Hematopoietic multipotent progenitor cell (in vitro differentiated cells): ENCODE measurements at regions not wholly inside any gene's neighbourhood (a gene's known extent, or its start where the extent isn't known, plus 50 kb on each side); places are given as distances from the start of the nearest gene placed in this dataset.
A peak's percentile ranks its signal among the peaks of the same experiment; 100 is the strongest.

Source experiments
- DNase-seq, 3 donors: peaks; one replicate each; pipeline ENCODE4 v3.0.0-alpha.2; 2011 to 2015; ENCODE audit warnings: low read depth in 2 of 3, low spot score in 2 of 3

DNA sequence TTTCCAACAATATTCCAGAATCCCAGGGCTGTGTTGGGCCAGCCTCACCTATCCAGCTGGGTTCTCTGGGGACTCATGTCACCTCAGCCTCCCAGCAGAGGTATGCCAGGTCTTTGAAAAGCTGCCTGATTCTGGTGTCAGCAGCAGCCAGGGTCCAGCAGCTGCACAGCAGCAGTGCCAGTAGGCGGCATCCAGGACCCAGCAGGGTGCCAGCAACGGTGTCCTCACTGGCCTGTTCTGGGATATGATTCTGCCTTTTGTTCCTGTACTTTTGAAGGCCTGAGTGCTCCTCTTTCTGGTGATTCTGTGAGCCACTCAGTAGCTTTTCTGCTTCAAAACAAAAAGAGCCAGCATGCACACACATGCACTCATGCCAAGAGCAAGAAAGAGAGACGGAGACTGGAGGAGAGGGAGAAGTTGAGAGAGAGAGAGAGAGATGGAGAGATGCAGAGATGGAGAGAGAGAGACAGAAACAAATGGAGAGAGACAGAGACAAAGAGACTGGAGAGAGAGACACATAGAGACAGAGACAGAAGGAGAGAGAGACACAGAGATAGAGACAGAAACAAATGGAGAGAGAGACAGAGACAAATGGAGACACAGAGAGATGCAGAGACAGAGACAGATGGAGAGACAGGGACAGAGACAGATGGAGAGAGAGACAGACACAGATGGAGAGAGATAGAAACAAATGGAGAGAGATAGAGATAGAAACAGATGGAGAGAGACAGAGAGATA lies 205.7 kb downstream of the UACA start:
- no peak for DNase-seq

DNA sequence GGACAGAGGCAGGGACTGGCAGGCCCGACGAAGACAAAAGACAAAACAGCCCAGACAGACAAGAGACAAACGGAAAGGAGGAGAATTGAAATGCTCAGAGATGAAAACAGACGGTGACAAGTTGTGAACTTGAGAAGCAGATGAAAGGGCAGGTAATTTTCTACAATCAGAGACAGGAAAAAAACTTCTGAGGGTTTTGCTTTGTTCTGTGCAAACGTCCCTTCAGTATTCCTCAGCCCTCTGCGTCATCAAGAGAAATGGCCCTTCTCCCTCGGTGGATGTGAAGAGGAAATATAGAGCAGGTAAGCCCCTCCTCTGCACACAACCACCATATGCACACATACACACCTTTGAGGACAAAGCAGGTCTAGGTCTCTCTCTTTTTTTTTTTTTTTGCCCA lies 206.6 kb downstream of the UACA start:
- DNase-seq, result no peak

DNA sequence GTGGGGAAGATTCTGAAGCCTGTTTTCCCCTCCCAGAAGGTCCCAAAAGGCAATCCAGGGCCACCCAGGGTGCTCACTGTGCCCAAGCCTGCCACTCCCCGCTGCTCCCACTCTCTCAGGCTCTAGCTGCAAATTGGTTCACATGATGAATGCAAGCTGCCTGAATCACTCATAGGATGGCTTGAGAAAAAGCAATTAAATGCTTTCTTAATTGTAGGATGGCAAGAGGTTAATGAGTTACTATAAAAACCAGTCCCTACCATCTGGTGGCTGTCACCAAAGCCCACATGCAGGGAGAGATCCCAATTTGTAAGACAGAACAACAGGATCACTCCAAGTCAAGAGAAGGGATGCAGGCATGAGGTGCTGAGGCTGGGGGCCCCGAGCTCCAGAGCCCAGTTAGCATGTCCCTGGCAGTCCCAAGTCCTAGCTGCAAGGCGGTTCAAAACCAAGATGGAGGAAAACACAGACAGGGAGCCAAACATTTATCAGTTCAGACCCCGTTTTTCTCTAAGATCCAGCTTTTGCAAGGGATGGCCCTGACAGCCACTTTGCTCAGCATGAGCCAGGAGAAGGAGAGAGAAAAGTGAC lies 207.1 kb downstream of the UACA start:
- no peak for DNase-seq

DNA sequence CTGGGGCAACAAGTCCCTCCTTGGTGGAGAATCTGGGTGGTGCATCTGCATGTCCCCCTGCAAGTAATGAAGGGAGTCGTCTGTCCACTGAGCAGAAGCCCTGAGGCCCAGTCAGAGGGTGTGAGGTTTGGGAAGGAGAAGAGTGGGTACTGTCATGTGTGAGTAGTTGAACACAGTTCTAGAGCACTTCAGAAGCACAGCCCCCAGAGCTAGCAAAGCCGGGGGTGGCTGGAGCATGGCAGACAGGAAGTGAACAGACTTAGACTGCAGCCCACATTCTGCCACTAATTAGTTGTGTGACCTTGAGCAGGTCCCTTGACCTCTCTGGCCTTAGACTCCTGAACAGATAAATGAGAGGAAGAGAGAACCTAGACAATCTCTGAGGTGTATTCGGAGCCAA lies 207.6 kb downstream of the UACA start:
- no peak for DNase-seq

DNA sequence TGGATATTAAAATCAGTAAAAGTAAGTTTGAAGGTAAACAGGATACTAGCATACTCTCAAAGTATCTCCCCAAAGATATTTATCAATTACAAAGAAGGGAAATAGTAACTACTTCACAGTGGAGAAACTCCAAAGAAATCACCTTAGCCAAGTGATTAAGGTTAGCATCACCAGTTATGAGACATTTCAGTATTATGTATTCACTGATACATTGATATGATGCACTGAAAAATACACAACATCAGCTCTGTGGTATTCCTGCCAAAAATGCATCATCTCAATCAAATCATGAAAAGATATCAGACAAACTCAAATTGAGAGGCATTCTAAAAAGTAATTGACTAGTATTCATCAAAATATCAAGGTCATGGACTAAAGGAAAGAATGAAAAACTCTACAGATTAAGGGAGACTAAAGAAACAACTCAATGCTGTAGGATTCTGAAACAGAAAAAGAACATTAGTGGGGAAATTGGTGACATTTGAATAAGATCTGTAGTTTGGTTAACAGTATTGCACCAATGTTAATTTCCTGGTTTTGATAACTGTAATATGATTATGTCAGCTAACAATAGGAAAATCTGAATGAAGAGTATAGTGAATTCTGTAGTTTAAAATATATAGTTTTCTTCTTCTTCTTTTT lies 215.4 kb downstream of the UACA start:
- DNase-seq, result no peak

DNA sequence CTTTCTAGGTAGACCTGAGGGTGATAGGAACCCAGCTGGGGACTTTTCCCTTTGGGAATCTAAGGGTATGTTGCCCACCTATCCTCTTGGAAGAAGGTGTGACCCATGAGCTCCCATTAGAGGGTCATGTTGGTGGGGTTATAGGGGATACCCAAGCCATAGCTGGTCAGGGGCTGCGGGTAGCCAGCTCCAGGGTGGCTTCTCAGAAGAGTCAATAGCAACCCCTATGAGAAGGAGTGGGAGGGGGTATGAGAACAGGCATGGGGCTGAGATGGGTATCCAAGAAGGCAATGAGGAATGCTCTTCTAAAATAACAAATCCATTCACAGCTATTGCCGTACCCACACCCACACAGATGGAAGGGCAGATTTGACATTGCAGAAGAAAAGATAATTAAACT lies 217.8 kb downstream of the UACA start:
- DNase-seq, result no peak

DNA sequence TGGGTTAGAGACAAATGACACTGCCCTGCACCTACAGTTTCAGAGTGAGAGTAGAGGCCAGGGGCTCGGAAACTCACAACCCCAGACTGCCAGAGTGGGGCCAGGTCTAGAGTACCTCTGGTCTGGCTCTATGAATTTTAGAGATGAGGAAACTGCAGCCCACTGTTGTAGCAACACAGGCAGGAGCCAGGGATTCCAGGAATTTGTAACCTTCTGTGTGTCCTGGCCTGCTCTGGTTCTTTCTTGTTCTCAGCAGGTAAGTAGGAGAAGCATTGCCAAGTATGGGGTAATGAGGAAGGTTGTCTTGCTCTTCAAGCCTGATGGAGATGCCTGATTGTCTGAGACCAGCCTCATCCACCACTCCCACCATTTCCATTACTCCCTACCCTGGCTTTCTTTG lies 221.8 kb downstream of the UACA start:
- DNase-seq, result no peak

DNA sequence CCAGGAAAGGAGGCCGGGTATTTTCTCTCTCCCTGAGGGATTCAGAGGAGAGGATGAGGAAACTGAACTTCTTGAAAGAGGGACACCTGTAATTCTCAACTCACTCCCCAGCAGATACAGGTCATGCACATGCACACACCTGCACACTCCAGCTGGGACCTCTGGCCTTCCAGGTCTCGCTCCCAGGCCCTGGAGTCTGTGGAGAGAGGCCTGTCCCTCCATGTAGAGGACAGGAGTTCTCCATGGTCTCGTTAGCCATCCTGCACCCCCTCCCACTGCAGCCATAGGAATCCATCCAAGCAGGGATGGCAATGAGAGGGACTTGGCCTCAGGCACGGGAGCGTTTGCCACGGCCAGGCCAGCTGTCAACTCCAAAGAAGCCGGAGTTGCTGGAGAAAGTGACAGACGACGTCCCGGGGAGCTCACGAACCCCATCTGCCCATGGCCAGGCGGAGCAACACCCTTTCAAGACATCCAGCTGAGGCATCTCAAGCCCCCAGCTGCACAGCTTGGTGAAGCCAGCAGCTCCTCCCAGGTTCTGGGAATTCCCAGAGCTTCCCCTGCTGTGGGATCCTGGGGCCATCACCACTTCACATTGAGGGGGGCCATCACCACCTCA lies 223.3 kb downstream of the UACA start:
- no peak for DNase-seq

DNA sequence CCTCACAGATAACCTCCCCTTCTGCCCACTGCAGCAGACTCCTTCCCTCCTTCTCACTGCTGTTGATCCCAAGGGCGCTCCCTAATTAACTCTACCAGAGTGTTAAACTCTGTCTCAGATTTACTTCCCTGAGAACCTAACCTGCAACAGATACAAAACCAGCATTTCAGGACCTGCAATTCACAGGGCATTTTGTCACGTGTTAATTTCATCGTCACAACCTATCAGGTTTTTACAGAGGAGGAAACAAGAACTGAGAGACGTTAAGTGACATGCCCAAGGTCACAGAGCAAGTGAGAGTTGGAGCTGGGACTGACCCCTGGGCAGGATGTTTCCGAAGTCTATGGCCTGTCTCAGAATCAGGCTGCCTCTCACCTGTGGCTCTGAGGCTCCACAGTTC lies 223.9 kb downstream of the UACA start:
- DNase-seq, result no peak

DNA sequence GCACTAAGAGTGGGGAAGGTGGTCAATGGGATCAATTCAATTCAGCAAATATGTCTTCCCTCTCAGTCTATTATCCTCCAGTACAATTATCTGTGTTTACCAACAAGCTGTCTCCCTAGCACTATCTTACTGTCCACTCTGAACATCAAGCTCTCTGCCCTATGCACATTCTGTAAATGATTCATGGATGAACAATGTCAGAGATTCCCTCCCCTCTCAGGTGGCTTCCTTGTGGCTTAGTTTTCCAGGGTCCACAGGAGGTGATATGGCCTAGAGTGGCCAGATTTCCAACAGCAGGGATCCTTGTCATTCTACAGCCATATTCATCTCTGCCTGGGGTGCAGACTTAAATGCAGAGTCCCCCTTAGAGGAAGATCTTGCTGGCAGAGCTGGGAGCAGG lies 225.1 kb downstream of the UACA start:
- no peak for DNase-seq

DNA sequence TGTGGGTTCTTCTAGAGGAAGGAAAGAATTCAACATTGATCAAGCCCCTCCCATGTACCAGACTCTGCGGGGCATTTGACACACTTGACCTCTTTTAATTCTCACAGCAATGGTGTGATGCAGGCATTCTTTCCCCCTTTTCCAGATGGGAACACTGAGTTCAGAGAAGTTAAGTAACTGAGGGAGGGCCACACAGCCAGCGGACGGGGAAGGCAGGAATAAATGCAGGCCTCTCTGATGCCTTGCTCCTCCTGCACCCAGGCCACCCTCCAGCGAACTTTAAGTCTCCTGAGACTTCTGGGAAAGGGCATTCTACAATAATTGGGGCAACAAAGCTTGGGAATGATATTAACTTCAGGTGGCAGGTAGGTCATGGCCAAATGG lies 227.4 kb downstream of the UACA start:
- no peak for DNase-seq

DNA sequence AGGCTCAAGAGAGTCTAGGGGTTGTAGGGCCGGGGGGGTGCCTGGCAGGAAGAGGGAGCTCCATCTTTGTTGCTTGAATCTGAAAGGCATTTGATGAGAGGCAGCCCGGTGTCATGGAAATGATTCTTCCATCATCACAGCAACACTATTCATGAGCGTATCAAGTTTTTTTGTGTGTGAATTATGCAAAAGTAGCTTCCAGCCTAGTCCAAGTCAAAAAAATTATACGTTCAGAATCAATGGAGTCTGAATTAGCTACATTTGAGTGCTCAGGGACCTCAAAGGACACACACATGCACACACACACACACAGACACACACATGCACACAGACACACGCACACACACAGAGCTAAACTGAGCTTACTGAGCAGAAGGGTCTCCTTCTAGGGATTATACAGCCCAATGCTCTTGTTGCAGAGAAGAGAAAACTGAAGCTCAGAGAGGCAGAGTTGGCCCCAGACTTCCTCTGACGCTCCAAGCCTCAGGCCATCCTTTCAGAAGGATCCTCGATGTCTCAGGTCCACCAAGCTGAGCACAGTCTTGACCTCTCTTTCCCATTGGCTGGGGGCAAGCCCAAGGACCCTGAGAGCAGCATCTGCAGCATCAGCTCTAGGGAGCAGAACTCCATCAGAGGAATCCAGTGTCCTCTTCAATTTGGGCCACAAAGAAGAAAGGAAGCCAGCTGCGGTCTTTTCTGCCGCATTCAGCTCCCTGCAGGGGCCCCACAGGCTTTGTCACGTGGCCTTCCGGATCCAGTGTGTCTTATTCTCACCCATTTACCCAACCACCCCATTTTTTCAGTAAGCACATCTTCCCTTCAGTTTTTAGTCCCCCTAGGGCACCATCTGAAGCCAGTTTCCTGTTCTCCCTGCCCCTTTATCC lies 228.0 kb downstream of the UACA start:
- peak; percentile 29 to 80 (median 50) for DNase-seq

DNA sequence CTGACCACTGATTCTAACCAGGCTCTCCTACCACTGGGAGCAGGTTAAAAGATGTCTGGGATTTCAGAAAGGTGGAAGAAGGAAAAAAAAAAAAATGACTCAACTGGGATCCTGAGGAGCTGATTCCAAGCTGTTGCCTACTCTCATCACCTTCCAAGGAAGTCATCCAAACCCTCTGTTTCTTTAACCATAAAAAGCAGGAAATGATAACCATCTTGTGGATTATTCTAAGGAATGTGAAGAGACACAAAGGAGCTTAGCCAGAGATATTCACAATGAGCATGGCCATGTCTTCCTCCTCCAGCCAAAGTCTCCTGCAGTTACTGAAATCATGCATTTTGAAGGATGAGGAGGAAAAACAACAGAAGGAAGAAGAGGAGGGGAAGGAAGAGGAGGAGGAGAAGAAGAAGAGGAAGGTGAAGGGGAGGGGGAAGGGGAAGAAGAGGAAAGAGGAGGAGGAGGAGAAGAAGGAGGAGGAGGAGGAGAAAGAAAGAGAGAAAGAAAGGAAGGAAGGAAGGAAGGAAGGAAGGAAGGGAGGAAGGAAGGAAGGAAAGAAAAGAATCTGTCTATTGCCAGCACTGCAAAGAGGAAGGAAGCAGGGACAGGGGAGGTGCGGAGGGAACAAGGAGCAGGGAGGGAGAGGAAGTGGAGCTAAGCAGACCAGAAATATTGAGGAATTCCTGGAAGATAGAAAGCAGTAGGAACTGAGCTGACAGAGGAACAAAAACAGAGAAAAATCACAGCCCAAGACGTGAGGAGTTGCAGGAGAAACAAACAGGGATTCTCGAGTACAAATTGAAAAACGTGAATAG lies 229.2 kb downstream of the UACA start:
- no peak for DNase-seq

DNA sequence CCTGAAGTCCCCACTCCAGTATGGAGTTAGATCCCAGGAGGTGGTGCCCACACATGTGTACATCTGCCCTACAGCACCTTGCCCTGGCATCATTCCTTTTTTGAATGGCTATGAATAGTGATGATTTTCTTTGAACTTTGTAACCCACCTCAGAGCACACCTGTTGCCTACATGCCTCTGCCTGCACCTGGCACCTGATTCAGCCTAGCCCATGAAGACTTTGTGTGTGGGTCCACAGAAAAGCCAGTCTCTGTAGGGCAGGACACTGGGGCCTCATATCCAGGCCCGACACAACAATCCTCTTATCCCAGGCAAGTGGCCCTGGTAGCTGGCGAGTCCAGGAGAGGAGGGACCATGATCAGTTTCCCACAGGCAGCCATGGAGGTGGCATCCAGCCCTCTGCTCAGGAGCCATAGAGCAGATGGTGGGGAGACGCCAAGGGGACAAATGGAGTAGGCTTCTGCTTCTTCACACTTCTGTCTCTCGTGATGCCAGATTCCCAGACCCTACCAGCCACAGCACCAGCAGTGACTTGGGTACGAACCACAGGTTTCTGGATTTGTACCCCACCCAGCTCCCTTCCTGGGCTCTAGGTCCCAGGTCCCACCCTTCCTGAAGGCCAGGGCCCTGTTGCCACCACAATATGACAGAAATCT lies 230.7 kb downstream of the UACA start:
- no peak for DNase-seq

DNA sequence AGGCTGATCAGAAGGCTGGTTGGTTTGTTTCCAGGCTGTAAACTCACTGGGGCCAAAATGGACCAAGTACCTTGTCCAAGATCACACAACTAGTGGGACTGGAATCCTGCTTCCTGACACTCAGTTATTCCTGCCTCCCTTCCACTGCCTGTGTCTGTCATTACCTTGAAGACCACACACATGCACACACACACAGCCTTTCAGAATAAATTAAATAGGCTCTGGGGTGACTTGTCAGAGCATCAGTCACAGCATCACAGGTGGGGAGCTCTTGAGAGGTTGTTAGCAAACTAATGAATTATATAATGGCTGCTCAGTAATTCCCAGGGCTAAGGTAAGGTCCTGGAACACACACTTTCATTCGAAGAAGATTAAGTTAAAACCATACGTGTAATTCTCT lies 231.8 kb downstream of the UACA start:
- no peak for DNase-seq

DNA sequence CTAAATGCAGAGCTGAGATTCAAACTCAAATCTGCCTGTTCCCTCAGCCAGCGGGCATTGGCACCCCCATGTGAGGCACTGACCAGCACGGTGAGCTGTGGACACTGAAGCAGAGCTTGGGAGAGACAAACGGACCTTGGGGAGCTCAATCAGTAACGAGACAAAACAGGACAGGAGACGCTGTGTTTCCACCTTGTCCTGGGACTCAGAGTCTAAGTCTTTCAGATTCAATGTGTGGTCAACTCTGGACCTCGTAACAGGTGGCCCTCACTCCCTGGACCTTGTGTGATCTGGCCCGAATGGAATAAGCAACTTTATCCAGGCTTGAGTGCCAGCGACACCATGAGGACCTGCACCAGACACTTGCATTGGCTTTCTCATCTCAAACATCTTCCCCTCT lies 232.5 kb downstream of the UACA start:
- DNase-seq, result no peak

DNA sequence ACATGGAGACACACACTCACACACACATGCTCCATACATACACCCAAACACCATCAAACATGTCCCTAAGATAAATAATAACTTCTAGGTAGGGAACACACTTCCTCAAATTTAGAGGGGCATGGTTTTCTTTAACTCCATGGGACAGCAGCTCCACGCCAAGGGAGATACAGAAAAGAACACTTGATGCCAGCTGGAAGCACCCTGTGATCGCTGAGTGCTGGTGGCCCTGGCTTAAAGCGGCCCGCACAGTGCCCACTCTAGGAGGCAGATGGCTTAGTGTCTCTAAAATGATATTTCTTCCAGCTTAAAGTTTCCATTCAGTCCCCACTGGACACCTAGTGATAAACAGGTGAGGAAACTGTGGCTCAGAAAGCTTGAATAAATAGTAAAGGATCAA lies 232.9 kb downstream of the UACA start:
- DNase-seq, result no peak

DNA sequence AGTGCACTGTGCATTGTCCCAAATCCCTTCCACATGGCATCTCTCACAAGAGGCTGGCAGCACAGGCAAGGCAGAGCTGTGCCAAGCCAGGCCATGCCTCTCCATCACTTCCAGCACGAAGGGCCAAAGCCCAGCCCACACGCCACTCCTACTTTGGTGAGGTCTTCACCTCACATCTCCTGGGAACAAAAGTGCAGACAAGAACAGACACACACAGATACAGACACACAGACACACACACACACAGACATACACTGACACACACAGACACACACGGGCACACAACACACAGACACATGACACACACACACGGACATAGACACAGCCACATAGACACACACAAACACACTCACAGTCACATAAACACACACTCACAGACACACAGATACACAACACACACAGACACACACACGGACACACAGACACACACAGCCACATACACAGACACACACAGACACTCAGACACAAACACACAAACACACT lies 233.3 kb downstream of the UACA start:
- DNase-seq, result no peak

DNA sequence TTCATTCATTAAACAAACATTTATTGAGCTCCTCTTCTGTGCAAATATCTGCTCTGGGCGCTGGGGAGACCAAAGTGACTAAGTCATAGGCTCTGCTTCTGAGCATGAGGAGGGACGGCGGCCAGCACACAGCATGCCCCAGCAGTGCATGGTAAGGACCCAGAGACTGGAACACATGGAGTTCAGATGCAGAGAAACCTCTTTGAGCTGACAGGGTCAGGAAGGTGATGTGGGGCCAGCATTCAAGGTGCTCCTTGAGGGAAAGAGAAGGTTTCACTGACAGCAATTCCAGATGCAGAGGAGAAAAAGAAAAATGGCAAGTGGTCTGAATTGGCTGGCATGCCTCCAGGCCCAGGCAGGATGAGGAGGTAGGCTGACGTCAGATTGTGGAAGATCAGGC lies 234.5 kb downstream of the UACA start:
- no peak for DNase-seq
